ENCODE measurements at regions not wholly inside any gene's neighbourhood (a gene's known extent, or its start where the extent isn't known, plus 50 kb on each side); places are given as distances from the start of the nearest gene placed in this dataset.

DNA sequence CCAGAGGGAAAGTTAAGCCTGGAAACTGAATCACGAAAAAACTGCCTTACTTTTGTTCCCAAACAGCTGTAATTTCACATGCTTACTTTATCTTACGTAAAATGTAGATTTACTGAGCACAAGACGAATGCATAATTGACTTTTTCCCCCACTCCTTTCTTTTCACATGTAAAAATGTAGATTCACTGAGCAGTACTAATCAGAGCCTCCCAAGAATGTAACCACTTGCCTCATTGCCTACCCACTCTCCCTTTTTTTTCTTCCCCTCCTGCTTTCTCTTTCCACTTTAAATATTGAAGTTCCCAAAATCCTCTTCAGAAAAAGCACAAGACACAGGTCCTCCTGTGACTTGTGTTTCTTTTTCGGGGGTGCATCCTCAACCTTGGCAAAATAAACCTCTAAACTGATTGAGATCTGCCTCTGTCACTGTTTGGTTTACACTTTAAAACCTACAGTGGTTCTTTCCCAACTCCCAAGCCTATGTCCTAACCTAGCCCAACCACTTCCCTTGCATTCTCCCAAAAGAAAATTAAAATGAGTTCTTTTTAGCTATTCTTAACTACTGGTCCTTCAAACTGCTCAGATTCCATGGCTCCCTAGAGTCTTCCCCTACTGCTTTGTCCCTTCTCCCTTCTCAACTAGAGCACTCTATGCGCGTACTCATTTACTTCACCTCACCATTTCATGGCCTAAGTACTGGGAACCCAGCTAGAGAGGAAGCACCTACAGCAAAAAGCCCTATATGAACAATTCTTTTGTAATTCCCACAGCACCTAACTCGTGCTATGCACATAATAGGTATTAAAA is 236.6 kb upstream of the MKLN1 start:
- no peak for DNase-seq

DNA sequence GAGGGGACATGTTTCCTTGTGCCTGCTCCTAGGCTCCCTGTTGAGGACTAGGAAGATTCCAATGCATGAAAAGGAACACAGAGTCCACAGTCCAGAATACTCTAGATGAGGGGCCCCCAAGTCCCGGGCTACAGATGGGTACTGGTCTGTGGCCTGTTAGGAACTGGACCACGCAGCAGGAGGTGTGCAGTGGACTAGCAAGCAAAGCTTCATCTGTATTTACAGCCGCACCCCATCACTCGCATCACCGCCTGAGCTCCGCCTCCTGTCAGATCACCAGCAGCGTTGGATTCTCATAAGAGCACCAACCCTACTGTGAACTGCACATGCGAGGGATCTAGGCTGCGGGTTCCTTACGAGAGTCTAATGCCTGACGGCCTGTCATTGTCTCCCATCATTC is 233.0 kb upstream of the MKLN1 start:
- no peak for DNase-seq

DNA sequence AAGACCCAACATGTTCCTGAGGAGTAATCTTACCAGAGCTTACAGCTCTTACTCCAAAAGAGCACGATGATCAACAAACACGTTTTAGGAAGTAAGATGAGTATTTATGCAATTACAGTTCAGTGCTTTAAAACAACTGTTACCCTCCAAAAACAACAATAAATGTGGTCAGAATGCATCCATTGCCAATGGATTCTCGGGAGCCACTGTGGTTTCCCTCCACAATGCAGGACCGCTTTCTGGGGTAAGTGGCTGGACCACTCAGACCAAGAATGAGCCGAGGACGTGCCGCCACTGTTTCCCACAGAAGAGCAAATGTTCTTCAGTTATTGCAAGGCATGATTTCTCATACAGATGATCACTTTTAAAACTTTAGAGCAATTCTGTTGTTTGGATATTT is 232.3 kb upstream of the MKLN1 start:
- DNase-seq, result no peak

DNA sequence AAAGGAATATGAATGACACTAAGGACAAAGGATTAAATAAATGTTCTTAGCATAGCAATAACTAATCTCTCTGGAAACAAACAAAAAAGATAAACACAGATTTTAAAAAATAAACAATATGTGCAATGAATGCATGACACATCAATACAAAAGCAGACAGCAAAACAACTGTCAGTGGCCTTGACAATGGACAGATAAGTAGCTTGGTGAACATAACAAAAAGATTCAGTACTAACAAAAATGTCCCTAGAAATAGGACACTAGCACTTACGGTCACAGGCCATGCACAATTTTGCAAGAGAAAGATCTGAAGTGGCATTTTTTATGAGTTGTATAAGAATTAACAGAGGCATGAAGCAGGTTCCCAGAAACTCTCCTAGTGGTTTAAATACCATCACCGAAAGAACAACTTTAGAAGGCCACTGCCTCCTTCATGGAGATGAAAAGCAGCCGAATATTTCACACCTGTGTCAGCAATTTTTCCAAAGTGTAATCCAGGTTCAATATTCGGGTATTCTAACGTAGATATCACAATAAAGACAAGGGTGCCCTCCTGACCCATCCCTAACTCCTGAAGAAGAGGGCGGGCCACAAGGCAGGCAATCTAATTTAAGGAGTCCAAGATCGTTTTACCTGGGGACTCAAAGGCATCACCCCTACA is 231.3 kb upstream of the MKLN1 start:
- DNase-seq, result no peak

DNA sequence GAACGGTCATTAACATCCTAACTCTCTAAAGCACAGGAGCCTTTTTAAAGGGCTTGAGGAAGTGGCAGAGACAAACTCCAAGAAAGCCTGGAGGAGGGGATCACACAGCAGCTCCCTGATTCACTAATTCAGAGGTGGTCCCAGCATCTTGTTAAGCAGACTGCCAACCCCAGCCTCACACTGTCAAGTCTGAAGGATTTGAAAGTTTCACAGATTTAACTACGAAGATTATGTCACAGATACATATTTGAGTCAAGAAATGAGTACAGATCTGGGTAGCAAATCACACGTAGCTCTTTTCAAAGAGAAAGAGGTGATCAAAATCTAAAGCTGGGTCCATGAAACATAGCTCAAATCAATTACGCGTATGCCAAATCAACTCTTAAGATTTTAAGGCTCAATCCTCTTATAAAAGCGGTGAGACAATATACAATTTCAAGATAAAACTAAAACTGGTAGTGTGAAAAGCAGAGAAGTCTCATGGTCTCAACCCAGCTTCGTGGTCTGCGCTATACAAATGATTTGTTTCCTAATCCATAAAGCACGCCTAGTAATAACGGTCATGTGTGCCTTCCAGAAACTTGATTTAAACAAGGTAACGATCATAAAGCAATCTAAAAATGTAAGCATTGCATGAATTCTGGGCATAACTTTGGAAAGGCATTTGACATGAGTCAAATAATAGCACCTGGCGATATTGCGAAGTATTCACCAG is 229.9 kb upstream of the MKLN1 start:
- DNase-seq, result no peak

DNA sequence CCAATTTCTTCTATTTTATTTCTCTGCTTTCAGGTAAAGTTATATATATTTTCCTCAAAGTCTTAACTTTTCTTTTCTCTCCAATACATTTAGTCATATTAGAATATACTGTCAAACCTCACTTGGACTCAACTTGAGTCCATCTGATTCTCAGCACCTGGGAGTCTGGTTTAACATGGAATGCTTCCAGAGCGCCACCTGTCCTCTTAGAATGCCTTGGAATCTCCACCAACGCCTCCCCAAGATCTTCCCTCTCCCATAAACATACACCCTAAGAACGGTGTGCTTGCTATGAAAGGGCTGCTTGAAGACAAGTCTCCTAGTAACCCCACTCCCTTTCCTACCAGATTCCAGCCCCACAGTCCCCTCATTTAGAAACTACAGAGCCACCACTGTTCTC is 229.1 kb upstream of the MKLN1 start:
- DNase-seq, result no peak

DNA sequence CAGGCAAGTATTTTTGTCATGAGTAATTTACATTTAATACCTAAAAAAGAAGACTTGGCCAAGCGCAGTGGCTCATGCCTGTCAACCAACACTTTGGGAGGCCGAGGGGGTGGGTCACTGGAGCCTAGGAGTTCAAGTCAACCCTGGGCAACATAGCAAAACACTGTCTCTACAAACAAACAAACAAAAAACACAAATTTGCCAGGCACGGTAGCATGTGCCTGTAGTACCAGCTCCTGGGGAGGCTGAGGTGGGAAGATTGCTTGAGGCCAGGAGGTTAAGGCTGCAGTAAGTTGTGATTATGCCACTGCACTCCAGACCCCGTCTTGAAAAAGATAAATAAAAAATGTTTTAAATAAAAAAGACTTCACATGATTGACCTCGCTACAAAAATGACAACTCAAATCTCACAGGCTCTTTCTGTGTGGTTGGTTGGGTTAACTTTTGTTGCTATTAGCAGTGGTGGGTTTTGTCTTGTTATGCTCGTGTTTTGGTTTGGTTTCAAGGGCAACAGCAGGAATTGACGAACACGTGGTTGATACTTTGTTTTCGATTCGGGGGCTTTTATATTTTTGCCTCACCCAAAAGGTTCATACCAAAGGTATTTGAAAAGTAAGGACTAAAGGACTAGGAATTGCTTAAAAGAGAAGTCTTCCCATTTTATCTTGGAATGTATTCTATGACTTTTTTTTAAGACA is 227.2 kb upstream of the MKLN1 start:
- no peak for DNase-seq

DNA sequence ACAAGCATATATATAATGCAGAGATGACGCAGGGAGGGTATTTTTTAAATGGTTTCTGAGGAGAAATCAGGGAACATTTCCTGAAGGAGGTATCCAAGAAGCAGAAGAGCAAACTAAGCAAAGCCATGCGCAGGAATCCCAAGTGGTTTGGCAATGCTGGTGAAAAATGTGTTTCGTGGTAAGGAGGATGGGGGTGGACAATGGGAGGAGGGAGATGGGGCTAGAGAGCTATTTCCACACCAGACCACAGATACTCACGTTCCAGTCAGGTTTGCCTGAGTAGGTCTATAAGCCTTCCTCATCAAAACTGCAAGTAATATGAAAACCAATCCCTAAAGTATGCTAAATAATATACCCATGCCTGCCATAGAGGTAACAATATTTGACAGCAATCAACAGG is 223.7 kb upstream of the MKLN1 start:
- no peak for DNase-seq

DNA sequence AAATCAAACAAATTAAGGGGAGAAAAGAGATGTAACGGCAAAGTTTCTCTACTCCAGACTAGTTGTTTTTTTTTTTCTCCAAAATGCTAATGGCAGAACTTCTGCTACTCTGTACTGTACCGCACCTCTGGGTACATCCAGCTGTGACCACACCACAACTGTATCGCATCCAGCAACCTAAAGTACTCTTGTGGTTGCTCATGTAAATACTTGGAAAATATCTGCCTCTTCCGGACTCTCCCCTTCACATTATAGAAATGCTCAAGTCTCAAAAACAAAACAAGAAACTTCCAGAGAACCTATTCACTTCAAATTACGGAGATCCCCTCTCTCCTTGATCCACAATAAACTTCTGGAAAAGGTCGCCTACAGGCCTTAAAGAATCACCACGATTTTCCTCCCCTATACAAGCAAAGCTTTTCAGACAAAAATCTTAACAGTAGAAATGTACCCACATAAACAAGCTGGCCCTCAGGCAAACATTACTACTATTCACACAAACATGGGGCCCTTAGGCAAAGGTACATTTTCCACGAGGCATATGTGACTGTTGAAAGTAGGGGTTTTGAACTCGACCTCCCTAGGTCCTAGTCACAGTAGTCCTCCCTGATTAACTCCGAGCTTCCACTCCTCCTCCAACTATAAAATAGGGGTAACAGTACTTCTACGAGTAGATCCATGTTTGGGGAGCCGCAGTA is 222.9 kb upstream of the MKLN1 start:
- no peak for DNase-seq

DNA sequence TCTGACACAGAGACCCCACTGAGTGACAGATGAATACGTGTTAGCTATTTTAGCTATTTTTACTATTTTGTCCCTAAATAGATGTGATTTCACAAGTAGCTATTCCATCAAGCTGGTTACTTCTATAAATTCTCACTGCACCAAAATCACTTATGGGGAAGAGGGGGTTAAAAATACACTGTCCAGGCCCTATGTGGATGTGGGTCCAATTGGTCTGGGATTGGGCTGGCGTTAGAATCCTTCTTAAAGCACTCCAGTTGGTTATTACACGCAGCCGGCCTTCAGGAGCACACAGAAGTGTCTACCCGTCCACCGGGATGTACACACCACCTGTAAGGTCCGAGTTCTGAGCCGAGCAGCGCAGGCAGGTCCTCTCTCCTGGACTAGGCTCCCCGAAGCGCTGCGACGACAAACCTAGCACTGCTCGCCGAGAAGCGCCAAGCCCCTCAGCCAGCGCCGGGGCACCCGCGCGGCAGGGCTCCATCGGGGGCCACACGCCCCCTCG is 222.3 kb upstream of the MKLN1 start:
- DNase-seq, result no peak

DNA sequence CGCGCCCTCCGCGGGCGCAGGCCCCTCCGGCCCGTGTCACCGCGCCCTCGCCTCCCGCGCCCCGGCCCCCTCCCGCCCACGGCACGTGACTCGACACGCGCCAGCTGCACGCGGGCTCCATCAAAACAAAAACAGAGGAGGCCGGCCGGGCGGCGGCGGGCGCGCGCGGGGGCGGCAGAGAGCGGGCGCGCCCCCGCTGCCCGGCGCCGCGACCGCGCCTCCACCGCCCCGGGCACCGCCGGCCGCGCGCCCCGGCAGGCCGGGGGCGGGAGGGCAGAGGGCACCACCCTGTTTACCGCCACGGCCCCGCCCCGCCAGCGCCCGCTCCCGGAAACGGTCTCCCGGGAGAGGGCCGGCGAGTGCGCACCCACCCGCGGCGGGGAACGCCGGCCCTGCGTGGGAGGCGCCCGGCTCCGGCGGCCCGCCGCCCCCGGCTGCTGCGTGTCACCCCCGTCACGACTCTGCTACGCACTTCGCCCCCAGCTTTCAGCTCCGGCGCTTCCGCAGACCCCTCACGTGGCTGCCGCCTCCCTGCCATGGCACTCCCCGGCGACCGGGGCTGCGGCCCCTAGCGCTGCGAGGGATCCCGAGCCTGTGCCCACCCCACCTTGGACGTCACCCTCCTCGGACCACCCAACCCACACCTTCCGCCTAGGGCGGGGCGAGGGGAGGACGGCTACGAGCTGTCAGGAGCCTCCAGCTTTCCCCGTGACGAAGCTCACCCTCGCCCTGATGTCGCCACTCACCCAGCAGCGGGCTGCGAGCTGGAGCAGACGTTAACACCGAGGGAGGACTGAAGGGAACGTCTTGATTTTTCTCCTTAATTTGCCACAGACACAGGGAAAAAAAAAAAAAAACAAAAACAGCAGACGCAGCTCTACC is 221.6 kb upstream of the MKLN1 start:
- DNase-seq, result peak; percentile 79

DNA sequence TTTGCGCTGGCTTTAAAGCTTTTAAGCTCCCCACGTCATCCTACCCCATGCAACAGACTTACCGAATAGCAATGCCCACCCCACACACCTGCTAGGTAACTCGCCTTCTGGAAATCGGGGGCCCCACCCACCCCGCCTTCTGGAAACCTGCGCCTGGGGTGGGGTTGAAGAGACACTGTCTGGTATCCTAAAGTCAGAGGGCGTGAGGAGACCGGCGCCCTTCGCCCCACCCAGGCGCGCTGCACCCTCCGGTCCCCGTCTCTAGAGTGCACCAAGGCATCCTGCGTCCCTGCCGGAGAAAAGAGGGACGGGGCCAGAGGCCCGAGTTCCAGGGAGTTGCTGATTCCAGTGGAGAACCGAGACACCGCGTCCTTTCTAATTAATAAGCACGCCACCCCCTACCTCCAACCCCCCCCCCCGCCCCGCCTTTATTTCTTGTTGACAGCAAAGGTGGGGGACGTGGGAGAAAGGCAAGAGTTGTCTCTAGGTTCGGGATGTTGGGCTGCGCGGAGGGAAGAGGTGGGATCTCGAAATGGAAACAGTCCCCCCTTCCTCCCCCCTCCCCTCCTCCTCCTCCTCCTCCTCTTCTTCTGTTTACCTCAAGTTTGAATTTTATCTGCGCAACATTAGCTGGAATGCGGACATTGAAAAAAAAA is 220.9 kb upstream of the MKLN1 start:
- peak; percentile 49 for DNase-seq

DNA sequence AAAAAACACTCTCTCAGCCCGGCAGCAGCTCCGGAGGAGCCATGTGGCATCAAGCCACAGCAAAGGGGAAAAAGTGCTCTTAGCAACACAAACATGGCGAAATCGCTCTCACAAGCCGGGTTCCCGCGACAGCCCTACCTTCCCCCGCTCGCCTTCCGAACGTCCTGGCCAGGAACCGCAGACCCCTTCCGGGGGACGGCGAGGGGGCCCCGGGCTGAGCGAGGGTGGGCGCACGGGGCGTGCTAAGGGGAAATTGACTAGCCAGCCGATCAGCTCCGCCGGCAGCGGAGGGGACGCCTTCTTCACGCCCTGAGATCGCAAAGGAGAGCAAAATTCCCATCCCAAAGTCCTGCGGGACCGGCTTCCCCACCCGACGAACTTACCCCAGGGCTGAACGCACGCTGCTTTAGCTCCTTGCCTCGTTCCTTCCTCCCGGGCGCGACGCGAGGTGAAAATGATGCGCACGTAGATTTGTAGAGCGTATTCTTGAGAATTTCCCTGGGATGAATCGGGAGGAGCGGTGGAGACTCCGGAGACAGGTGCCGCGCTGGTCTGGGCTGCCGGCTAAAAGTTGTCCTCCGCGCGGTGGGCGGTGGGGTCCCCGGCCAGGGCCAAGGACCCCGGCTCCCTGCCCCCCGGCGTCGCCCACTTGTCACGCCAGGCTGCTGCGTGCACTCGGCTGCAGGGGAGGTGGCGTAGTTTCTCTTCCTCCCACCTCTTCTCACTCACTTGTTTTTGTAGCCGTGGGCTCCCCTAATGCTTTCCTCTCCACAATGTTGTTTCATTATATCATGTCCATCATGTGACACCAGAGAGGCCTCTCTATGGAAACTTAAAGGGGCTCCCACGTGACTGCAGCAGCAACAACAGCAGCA is 220.1 kb upstream of the MKLN1 start:
- peak; percentile 74 for DNase-seq

DNA sequence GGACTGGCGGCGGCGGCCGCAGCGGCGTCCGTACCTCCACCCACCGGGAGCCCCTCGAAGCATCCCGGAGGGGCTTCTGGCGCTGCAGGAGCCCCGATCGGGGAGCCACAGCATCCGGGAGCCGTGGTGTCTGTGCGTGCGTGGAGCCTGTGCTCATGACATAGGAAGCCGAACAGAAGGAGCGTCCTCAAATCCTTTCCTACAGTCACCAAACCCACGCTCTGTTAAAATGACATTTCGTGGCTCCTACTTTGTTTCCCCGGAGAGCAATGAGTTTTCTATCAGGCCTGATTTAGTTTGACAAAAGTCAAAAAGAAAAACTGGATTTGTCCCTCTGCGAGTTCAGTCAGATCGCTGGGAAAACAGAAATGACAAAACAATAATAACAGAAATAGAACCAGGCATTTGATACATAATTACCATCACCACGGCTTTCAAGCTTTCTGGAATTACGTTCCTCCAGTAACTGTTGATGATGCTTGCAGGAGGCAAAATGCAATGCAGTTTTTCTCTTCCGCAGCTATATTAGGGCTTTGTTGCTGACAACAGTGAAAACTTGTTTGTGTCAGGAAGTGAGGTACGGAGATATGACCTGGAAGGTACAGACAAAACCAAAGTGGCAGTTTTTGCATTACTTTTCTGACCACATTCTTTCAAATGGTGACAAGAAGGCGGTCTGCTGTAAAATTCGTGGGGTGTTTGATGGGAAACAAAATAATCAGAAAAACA is 219.3 kb upstream of the MKLN1 start:
- no peak for DNase-seq

DNA sequence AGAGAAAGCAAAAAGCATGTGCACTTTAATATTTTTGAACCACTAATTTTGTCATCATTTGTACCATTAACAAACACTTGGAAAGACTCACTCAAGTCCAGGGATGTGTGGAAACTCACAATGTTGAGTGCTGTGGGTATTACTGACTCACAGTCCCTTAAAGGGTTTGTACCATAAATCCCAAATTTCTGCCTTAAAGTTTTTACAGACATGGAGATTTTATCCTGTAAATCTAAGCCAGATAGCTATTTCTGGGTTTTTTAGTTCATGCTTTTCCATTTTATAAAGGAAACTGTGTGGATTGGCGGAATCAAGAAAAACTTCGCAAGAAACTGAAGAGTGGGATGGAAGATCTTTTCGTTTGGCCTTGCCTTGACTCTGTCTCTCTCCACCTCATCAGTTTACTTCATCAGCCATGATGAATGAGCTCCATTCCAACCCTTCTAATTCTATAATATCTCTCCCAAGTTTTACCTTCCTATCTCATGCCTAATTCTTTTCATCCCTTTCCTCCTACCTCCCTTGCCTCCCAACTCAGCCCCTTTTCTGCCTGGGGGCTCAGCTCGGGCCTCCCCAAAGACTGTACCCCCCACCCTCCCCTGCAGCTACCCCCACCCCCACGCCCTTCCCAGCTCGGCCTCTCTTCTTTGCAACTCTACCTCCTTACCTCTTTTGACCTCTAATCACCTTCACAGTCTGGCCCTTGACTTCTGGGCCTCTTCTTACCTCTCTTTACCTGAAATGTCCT is 218.5 kb upstream of the MKLN1 start:
- DNase-seq, result no peak

DNA sequence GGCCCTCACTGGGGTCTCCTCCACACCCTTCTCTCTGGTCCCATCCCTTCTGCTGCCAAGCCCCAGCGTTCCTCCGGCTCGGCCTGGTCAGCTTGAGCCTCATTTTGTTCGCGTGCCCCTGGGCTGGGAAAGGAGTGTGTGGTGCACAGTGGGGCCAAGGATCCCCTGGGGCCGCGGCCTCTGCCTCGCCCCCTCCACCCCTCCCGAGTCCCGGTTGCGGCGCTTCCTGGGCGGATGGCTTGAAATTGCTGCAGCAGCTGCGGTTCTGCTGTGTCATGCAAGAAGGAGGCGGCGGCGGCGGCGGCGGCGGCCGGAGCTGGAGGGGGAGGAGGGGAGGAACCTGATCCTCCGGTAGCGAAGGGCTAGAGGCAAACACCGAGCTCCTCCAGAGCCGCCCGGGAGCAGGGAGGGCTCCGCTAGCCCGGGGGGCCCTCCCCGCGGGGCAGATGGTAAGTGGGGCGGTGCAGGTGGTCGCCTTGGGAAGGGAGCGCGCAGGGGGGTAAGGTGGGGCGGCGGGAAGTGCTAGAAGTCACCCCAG is 217.8 kb upstream of the MKLN1 start:
- DNase-seq, result peak; percentile 72

DNA sequence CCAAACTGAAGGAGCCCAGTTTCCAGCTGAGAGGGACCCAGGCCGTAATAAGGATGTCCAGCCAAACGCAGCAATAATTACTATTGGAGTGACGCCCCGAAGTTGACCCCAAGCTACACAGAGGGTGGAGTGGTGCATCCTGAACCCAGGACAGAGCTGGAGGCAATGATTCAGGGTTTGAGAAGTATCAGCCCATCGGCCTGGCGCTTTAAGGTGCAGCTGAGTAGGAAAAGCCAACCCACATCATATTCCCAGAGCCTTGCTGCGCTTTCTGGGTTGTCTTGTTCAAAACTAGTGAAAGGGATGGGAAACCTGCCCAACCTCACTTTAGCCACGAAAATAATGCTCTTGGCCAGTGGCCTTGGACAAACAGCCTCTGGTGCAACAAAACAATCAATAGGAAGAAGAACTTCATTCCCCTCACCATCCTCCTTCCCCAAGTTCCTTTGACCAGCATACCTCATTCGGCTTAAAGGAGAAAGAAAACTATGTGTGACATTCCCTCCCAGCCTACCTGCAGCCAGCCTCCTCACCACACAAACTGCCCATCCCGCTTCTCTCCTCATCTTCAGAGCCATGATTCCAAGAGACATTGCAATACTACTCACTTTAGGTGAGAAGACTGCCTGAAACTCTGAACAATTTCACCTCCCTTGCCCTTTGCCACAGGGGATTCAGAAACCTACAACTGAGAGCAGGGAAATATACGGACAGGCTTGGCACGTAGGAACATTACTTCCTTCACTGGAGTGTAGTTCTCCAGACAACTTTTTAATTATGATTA is 217.2 kb upstream of the MKLN1 start:
- DNase-seq, result no peak
